ENCODE measurements at regions not wholly inside any gene's neighbourhood (a gene's known extent, or its start where the extent isn't known, plus 50 kb on each side); places are given as distances from the start of the nearest gene placed in this dataset.

DNA sequence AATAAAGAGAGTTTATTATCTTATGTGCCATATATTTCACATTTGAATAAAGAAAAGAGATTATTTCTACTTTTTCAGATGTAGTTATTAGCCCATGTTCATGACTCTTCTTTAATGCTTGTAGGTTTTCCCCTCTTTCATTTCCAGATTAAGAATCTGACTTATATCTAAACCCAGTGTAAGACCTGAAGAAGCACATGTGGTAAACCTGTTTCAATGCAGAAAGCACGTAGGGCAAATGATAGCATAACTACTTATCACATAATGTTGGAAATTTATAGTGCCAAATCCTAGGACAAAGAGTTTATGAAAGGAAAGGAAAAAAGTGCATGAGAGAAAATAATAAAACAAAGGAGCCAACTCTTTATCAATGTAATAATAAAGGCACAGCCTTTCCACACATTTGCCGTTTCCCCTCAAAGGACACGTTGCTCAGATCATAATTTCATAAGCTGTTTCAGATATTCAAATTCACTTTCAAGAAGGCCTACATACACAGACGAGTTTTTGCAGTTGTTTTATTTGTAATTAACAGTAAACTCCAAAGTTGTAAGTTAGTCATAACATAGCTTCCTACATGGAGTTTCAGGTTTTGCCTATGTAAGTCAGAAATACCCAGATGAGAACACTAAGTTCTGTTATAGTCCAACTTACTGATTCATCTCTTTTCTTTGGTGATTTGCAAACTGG is 88.8 kb upstream of the MDFIC start:
- TF ChIP-seq, protein P1, sequence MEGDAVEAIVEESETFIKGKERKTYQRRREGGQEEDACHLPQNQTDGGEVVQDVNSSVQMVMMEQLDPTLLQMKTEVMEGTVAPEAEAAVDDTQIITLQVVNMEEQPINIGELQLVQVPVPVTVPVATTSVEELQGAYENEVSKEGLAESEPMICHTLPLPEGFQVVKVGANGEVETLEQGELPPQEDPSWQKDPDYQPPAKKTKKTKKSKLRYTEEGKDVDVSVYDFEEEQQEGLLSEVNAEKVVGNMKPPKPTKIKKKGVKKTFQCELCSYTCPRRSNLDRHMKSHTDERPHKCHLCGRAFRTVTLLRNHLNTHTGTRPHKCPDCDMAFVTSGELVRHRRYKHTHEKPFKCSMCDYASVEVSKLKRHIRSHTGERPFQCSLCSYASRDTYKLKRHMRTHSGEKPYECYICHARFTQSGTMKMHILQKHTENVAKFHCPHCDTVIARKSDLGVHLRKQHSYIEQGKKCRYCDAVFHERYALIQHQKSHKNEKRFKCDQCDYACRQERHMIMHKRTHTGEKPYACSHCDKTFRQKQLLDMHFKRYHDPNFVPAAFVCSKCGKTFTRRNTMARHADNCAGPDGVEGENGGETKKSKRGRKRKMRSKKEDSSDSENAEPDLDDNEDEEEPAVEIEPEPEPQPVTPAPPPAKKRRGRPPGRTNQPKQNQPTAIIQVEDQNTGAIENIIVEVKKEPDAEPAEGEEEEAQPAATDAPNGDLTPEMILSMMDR (IDR thresholded peaks at IDR 0.05), result no peak
- no peak for TF ChIP-seq POLR2AphosphoS5 (IDR thresholded peaks at IDR 0.05)
